Smooth muscle cell (in vitro differentiated cells): ENCODE measurements at regions not wholly inside any gene's neighbourhood (a gene's known extent, or its start where the extent isn't known, plus 50 kb on each side); places are given as distances from the start of the nearest gene placed in this dataset.

Experiments
- DNase-seq: peaks from one replicate; lab custom pipeline; 2025; ENCODE audit not compliant: unreplicated experiment; lab: John Stamatoyannopoulos, UW
- H2AFZ ChIP-seq: fragments of 200-600 bp; sonication (generic); 2 replicates; pipeline ENCODE4 v1.6.0; 2016; ENCODE audit warnings: antibody characterized with exemption, low read depth, mild to moderate bottlenecking
- H3F3A ChIP-seq: fragments of 200-600 bp; sonication (generic); 2 replicates; pipeline ENCODE4 v1.6.0; 2017; ENCODE audit warnings: antibody characterized with exemption, low read depth
- H3K27ac ChIP-seq: fragments of 200-600 bp; sonication (generic); 2 replicates; pipeline ENCODE4 v1.5.1; 2016; ENCODE audit warnings: low read depth, mild to moderate bottlenecking
- H3K27me3 ChIP-seq: fragments of 200-600 bp; sonication (generic); 2 replicates; pipeline ENCODE4 v1.6.1; 2016; ENCODE audit warnings: low read depth, mild to moderate bottlenecking
- H3K36me3 ChIP-seq: fragments of 200-600 bp; sonication (generic); 2 replicates; pipeline ENCODE4 v1.5.1; 2016; ENCODE audit warnings: low read depth
- H3K4me1 ChIP-seq: fragments of 200-600 bp; sonication (generic); 2 replicates; pipeline ENCODE4 v1.5.1; 2016; ENCODE audit warnings: low read depth
- H3K4me2 ChIP-seq: fragments of 200-600 bp; sonication (generic); 2 replicates; pipeline ENCODE4 v1.6.0; 2016; ENCODE audit warnings: mild to moderate bottlenecking
- H3K4me3 ChIP-seq: fragments of 200-600 bp; sonication (generic); 2 replicates; pipeline ENCODE4 v1.5.1; 2016; ENCODE audit warnings: mild to moderate bottlenecking
- H3K79me2 ChIP-seq: fragments of 200-600 bp; sonication (generic); 2 replicates; pipeline ENCODE4 v1.6.0; 2016; ENCODE audit warnings: low read depth, mild to moderate bottlenecking
- H3K9ac ChIP-seq: fragments of 200-600 bp; sonication (generic); 2 replicates; pipeline ENCODE4 v1.6.0; 2016; ENCODE audit warnings: low read depth
- H3K9me3 ChIP-seq: fragments of 200-600 bp; sonication (generic); replicated peaks from 2 replicates; pipeline ENCODE4 v1.5.1; 2016; ENCODE audit warnings: low read depth
- H4K20me1 ChIP-seq: fragments of 200-600 bp; sonication (generic); 2 replicates; pipeline ENCODE4 v1.6.0; 2016; ENCODE audit warnings: low read depth
- WGBS: methylation state at CpG from one replicate; pipeline ENCODE4 v1.1.7; 2016; ENCODE audit warnings: low lambda C conversion rate; 5-methylcytosine and 5-hydroxymethylcytosine counted together
- TF ChIP-seq, protein P1 (sequence below): fragments of 200-600 bp; sonication (generic); IDR thresholded peaks from 2 replicates; pipeline ENCODE4 v1.5.1; 2017; ENCODE audit warnings: borderline replicate concordance, mild to moderate bottlenecking, antibody characterized with exemption; ENCODE audit not compliant: insufficient read depth, poor library complexity, severe bottlenecking

DNA sequence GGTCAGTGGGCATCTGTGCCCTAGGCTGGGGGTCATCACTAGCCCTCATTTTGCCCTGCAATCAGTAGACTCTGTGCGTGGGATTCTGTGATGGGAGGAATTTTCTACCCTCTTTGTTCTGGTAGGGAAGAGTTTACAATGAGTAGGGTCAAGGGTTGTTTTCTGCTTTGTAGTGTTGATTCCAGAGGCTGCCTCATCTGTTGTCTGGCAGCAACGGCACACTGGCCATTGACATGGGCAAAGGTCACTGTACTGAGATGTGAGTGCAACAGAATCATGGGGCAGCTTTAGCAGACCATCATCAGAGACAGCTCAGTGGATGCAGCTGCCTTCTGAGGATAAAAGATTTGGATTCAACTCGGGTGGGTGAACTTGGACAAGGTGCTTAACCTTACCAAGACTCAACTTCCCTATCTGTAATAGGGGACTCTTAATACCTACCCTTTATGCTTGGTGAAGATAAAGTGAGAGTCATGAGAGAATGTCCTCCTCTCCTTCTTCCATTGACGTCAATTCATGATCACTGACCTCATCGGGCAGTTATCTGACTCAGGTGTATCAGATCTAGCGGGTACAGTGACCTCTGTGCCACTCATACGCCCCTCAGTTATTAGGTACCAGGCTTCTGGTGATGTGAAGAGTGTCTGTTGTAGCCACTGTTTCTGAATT lies 127.5 kb downstream of the RPLP1 start:
- no peaks in the 10 kb centered on the region for H3K27me3 ChIP-seq
- H3K27ac ChIP-seq: no peak overlapping the region
- peaks cover 4% of the 10 kb centered on the region for H3K4me1 ChIP-seq
- H3K36me3 ChIP-seq: no peaks in the 10 kb centered on the region
- no peaks in the 10 kb centered on the region for H3F3A ChIP-seq
- no peak overlapping the region for H3K4me3 ChIP-seq
- DNase-seq: no peak
- no peak overlapping the region for H3K9ac ChIP-seq
- no peaks in the 10 kb centered on the region for H3K9me3 ChIP-seq
- H2AFZ ChIP-seq: no peak overlapping the region
- no peaks in the 10 kb centered on the region for H4K20me1 ChIP-seq
- H3K79me2 ChIP-seq: no peaks in the 10 kb centered on the region
- TF ChIP-seq, protein P1, sequence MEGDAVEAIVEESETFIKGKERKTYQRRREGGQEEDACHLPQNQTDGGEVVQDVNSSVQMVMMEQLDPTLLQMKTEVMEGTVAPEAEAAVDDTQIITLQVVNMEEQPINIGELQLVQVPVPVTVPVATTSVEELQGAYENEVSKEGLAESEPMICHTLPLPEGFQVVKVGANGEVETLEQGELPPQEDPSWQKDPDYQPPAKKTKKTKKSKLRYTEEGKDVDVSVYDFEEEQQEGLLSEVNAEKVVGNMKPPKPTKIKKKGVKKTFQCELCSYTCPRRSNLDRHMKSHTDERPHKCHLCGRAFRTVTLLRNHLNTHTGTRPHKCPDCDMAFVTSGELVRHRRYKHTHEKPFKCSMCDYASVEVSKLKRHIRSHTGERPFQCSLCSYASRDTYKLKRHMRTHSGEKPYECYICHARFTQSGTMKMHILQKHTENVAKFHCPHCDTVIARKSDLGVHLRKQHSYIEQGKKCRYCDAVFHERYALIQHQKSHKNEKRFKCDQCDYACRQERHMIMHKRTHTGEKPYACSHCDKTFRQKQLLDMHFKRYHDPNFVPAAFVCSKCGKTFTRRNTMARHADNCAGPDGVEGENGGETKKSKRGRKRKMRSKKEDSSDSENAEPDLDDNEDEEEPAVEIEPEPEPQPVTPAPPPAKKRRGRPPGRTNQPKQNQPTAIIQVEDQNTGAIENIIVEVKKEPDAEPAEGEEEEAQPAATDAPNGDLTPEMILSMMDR: no peak
- no peak overlapping the region for H3K4me2 ChIP-seq
- 94% methylated on average over 7 of the region's 7 CpGs for WGBS

DNA sequence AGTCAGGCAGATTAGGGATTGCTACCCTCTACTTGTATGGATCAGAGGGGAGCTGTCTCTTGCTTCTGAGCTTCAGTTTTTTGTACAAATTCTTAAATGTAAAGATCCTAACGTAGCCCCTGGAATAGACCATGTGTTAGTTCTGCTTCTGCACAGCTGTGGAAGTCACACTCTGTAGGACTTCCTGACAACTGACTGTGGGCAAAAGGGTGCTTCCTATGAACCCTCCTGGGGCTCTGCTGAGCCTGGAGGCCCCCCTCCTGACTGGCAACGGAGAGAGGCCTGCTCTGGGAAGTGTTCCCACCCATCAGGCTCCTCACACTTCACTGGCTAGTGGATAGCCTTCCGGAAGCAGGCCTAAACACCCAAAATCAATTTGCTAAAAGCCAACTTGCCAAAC lies 131.0 kb downstream of the RPLP1 start:
- Histone ChIP-seq H3K27me3 (no peaks in the 10 kb centered on the region), H3K9me3 (no peaks in the 10 kb centered on the region), H3K27ac (no peak overlapping the region), H3K9ac (no peak overlapping the region), H3K36me3 (no peaks in the 10 kb centered on the region), H3K4me2 (no peak overlapping the region), H3K79me2 (no peaks in the 10 kb centered on the region), H3K4me3 (no peak overlapping the region), H3K4me1 (peaks cover 4% of the 10 kb centered on the region), H3F3A (no peaks in the 10 kb centered on the region), H4K20me1 (no peaks in the 10 kb centered on the region), H2AFZ (no peak overlapping the region)
- TF ChIP-seq, protein P1: no peak
- 80% methylated on average over 3 of the region's 3 CpGs for WGBS
- DNase-seq: no peak

DNA sequence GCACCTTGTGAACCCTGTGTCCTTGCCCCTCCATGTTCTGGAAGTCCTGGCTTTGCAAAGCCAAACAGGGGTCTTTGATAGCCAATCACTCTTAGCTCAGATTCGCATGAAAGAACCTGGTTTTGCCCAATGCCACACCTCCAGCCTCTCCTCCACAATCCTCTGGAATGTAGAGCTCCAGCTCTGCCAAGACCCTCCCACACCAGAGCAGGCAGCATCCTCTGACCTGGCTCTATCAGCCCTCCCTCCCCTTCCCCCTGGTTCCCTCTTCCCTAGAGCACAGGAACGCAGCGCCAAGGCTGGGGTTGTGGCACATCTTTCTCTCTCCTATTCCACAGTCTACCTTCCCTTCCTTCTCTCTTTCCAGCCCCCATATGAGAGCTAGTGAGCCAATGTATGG lies 133.3 kb downstream of the RPLP1 start:
- no peaks in the 10 kb centered on the region for H3K27me3 ChIP-seq
- 89% methylated on average over 3 of the region's 3 CpGs for WGBS

More for the DNA sequence above, 133.3 kb downstream of the RPLP1 start:
- H3K9ac ChIP-seq: no peak overlapping the region
- H3K4me2 ChIP-seq: no peak overlapping the region
- H3K4me1 ChIP-seq: no peaks in the 10 kb centered on the region
- H3K36me3 ChIP-seq: no peaks in the 10 kb centered on the region
- H2AFZ ChIP-seq: no peak overlapping the region
- H4K20me1 ChIP-seq: no peaks in the 10 kb centered on the region
- no peak for DNase-seq
- TF ChIP-seq, protein P1: no peak
- H3K79me2 ChIP-seq: no peaks in the 10 kb centered on the region
- H3K9me3 ChIP-seq: no peaks in the 10 kb centered on the region
- H3K27ac ChIP-seq: no peak overlapping the region
- H3F3A ChIP-seq: no peaks in the 10 kb centered on the region
- no peak overlapping the region for H3K4me3 ChIP-seq
